ENCODE measurements at regions not wholly inside any gene's neighbourhood (a gene's known extent, or its start where the extent isn't known, plus 50 kb on each side); places are given as distances from the start of the nearest gene placed in this dataset.
"Not testable (repeated sequence)": the region's sequence is repeated elsewhere in the genome, so short reads cannot be mapped to it uniquely, and the experiment has no call there.

DNA sequence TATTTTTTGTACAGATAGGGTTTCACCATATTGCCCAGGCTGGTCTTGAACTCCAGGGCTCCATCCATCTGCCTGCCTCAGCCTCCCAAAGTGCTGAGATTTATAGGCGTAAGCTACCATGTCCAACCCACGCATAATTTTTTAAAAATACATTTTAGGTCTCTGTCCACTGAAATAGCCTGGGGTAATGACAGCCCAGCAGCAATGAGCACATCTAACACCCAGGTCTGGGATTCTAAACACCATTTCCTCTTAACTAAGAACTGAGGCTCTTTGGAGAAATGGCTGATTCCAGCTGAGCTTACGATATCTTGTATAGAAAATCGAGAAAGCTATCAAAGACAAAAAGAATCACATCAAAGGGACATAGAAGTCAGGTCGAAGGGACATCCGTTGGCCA is 245.3 kb downstream of the PARN start:
- DNase-seq: no peak

- DNase-seq: not testable (repeated sequence)
Observed at GRCh38 chr16:14383844-14384243, 246.2 kb downstream of the PARN start.

GRCh38 chr16:14378689-14379467 is 251.2 kb downstream of the PARN start:
- DNase-seq: no peak

GRCh38 chr16:14378131-14378551 is 251.9 kb downstream of the PARN start:
- no peak for DNase-seq

GRCh38 chr16:14377326-14377725 is 252.7 kb downstream of the PARN start:
- no peak for DNase-seq

DNA sequence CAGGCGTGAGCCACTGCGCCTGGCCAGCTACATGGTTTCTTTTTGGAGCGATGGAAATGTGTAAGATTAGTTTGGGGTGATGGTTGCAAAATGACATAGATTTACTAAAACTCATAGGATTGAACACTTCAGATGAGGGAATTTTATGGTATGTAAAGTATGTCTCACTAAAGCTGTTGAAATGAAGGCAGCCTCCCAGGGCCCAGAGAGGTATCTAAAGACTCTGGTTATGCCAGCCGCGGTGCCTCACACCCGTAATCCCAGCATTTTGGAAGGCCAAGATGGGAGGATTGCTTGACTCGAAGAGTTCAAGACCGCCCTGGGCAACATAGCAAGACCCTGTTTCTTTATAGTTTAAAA is 254.9 kb downstream of the PARN start:
- no peak for DNase-seq

- DNase-seq: no peak
Observed at GRCh38 chr16:14374451-14375131, 255.5 kb downstream of the PARN start.

DNA sequence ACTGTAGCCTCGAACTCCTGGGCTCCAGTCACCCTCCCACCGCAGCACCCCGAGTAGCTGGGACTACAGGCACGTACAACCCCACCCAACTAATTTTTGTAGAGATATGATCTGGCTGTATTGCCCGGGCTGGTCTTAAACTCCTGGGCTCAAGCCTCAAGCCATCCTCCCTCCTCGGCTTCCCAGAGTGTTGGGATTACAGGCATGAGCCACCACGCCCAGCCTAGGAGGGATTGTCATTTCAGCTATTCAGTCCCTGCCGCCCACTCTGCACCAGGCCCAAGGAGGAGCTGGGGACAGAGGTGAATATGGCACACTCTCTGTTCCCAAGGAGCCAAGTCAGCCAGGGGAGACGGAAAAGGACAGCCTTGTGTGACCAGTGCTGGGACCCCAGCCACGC is 256.2 kb downstream of the PARN start:
- no peak for DNase-seq

- DNase-seq: no peak
Observed at GRCh38 chr16:14373406-14373805, 256.7 kb downstream of the PARN start.

- DNase-seq: no peak
Observed at GRCh38 chr16:14372471-14372870, 257.6 kb downstream of the PARN start.

DNA sequence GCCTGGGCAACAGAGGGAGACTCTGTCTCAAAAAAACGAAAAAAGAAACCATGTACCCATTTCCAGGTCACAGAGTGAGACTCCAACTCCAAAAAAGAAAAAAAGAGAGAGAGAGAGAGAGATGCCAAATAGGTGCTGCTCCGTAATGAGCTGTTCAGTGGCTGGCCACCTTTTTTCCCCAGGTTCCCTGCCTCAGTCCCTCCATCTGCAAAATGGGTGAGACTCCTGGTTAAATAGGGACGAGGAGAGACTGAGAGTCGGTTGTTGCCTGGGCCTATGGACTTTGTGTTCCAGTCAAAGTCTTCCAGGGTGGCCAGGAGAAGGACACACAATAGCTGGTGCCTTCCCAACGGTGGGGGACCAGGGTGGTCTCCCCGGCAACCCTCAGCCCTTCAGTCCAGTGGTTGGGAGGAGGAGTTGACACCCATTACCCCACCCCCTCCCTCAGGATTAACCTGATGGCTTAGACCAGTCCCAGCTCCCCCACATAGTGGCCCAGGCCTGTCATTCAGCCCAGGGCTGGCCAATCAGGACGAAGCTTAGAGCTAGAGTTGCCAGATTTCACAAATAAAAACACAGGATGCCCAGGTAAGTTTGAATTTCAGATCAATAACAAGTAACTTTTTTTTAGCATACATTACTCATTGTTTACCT is 258.2 kb downstream of the PARN start:
- DNase-seq: no peak

- DNase-seq: no peak
Observed at GRCh38 chr16:14370736-14371234, 259.3 kb downstream of the PARN start.

- DNase-seq: no peak
Observed at GRCh38 chr16:14369734-14370598, 260.1 kb downstream of the PARN start.

- DNase-seq: no peak
Observed at GRCh38 chr16:14368399-14368798, 261.7 kb downstream of the PARN start.

GRCh38 chr16:14366974-14367707 is 262.9 kb downstream of the PARN start:
- DNase-seq: no peak

DNA sequence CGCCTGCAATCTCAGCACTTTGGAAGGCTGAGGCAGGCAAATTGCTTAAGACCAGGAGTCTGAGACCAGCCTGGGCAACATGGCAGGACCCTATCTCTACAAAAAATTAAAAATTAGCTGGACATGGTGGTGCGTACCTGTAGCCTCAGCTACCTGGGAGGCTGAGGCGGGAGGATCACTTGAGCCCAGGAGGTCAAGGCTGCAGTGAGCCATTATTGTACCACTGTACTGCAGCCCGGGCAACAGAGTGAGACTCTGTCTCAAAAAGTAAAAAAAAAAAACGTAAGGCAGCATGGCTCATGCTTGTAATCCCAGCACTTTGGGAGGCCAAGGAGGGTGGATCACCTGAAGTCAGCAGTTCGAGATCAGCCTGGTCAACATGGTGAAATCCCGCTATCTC is 263.6 kb downstream of the PARN start:
- no peak for DNase-seq

DNA sequence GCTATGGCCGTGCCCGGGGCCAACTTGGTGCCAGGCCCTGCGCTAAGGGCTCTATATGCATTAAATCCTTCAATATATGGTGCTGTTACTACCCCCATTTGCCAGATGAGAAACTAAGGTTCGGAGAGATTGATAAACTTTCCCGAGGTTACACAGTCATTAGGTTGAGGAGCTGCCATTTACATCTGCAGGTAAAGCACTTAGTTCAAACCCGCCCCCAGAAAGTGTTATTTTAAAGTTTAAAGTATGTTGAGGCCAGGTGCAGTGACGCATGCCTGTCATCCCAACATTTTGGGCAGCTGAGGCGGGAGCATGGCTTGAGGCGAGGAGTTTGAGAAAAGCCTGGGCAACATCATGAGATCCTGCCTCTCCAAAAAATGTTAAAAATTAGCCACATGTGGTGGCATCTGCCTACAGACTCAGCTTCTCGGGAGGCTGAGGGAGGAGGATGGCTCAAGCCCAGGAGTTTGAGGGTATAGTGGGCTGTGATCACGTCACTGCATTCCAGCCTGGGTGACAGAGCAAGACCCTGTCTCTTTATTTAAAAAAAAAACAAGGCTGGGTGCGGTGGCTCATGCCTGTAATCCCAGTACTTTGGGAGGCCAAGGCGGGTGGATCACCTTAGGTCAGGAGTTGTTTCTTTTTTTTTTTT is 264.7 kb downstream of the PARN start:
- no peak for DNase-seq

- DNase-seq: peak in 1 of 2 experiments; percentile 16
Observed at GRCh38 chr16:14364386-14365199, 265.5 kb downstream of the PARN start.

- no peak for DNase-seq
Observed at GRCh38 chr16:14364112-14364385, 266.0 kb downstream of the PARN start.

DNA sequence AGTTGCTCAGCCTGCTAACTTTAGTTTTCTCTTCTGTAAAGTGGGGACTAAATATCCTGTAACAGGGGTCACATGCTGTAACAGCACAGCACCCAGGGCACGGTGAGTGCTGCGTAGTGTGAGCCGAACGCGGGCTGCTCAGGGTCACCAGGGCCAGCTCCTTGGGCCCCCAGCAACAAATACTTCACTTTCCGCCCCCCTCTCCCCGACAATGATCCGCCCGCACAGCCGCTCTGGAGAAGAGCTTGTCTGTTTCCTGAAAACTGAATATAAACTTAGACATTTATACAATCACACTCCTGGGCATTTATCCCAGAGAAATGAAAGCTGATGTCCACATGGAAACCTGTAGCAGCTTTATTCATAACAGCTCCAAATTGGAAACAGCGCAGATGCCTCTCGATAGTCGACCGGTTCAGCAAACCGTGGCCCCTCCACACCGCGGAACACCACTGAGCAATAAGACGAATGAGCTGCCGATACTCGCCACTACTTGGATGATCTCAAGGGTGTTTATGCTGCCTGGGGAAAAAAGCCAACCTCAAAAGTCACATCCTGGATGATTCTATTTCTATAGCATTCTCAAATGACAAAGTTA is 267.2 kb downstream of the PARN start:
- DNase-seq: no peak
